ENCODE measurements at regions not wholly inside any gene's neighbourhood (a gene's known extent, or its start where the extent isn't known, plus 50 kb on each side); places are given as distances from the start of the nearest gene placed in this dataset.
A peak's percentile ranks its signal among the peaks of the same experiment; 100 is the strongest.

GRCh38 chr11:64457416-64458010 lies 98.2 kb upstream of the SLC22A11 start:
- no peak for DNase-seq

GRCh38 chr11:64458997-64459396 lies 96.7 kb upstream of the SLC22A11 start:
- peak; percentile 25 for DNase-seq

- no peak for DNase-seq
Observed at GRCh38 chr11:64459609-64460008, 96.1 kb upstream of the SLC22A11 start.

- DNase-seq = no peak
Observed at GRCh38 chr11:64461081-64461480, 94.7 kb upstream of the SLC22A11 start.

GRCh38 chr11:64466115-64466718 lies 89.5 kb upstream of the SLC22A11 start:
- DNase-seq = no peak

- no peak for DNase-seq
Observed at GRCh38 chr11:64469288-64469687, 86.5 kb upstream of the SLC22A11 start.

GRCh38 chr11:64472593-64473455 lies 82.9 kb upstream of the SLC22A11 start:
- no peak for DNase-seq

- no peak for DNase-seq
Observed at GRCh38 chr11:64474680-64475079, 81.1 kb upstream of the SLC22A11 start.

- DNase-seq = no peak
Observed at GRCh38 chr11:64475145-64475544, 80.6 kb upstream of the SLC22A11 start.

- no peak for DNase-seq
Observed at GRCh38 chr11:64476881-64477280, 78.9 kb upstream of the SLC22A11 start.

- DNase-seq = no peak
Observed at GRCh38 chr11:64477675-64478074, 78.1 kb upstream of the SLC22A11 start.

GRCh38 chr11:64482588-64482987 lies 73.2 kb upstream of the SLC22A11 start:
- DNase-seq = peak; percentile 93

- peak; percentile 70 for DNase-seq
Observed at GRCh38 chr11:64484191-64485022, 71.3 kb upstream of the SLC22A11 start.

- no peak for DNase-seq
Observed at GRCh38 chr11:64485074-64485473, 70.7 kb upstream of the SLC22A11 start.

GRCh38 chr11:64489831-64490441 lies 65.8 kb upstream of the SLC22A11 start:
- peak; percentile 45 for DNase-seq

- no peak for DNase-seq
Observed at GRCh38 chr11:64490562-64491216, 65.1 kb upstream of the SLC22A11 start.

GRCh38 chr11:64492561-64492960 lies 63.2 kb upstream of the SLC22A11 start:
- no peak for DNase-seq

GRCh38 chr11:64498136-64498535 lies 57.6 kb upstream of the SLC22A11 start:
- no peak for DNase-seq

- DNase-seq = no peak
Observed at GRCh38 chr11:64499261-64500004, 56.3 kb upstream of the SLC22A11 start.

GRCh38 chr11:64500176-64501013 lies 55.3 kb upstream of the SLC22A11 start:
- DNase-seq = no peak
